H9 (cell line): ENCODE measurements at regions not wholly inside any gene's neighbourhood (a gene's known extent, or its start where the extent isn't known, plus 50 kb on each side); places are given as distances from the start of the nearest gene placed in this dataset.
"Not testable (repeated sequence)": the region's sequence is repeated elsewhere in the genome, so short reads cannot be mapped to it uniquely, and the experiment has no call there.

Source experiments
- DNase-seq: peaks from one replicate; pipeline ENCODE4 v3.0.0-alpha.2; 2017
- H2AFZ ChIP-seq: one replicate; pipeline ENCODE4 v1.6.1; 2013; ENCODE audit warnings: mild to moderate bottlenecking, low read length, control low read depth, moderate library complexity
- H2AK5ac ChIP-seq: 2 replicates; pipeline ENCODE4 v1.6.1; 2013; ENCODE audit warnings: low read length, control low read depth, mixed read lengths; ENCODE audit not compliant: insufficient read length
- H2BK120ac ChIP-seq: one replicate; pipeline ENCODE4 v1.6.1; 2013; ENCODE audit warnings: low read depth, mild to moderate bottlenecking, low read length, control low read depth, inconsistent platforms; ENCODE audit not compliant: poor library complexity, severe bottlenecking
- H2BK12ac ChIP-seq: 2 replicates; pipeline ENCODE4 v1.6.1; 2013; ENCODE audit warnings: low read length, control low read depth, mixed read lengths, low read depth; ENCODE audit not compliant: insufficient read length
- H2BK15ac ChIP-seq: 2 replicates; pipeline ENCODE4 v1.6.1; 2013; ENCODE audit warnings: low read depth, low read length, control low read depth
- H2BK20ac ChIP-seq: one replicate; pipeline ENCODE4 v1.6.1; 2013; ENCODE audit warnings: low read depth, mild to moderate bottlenecking, low read length, control low read depth, inconsistent platforms; ENCODE audit not compliant: poor library complexity, severe bottlenecking
- H2BK5ac ChIP-seq: 2 replicates; pipeline ENCODE4 v1.6.1; 2013; ENCODE audit warnings: low read length, control low read depth, mixed read lengths; ENCODE audit not compliant: insufficient read length
- H3K14ac ChIP-seq: 2 replicates; pipeline ENCODE4 v1.6.1; 2013; ENCODE audit warnings: low read length, control low read depth; ENCODE audit not compliant: insufficient read depth
- H3K18ac ChIP-seq: 2 replicates; pipeline ENCODE4 v1.6.1; 2013; ENCODE audit warnings: low read depth, mild to moderate bottlenecking, mixed read lengths, low read length, control low read depth; ENCODE audit not compliant: insufficient read length
- H3K23ac ChIP-seq: 2 replicates; pipeline ENCODE4 v1.6.1; 2013; ENCODE audit warnings: low read length, control low read depth, mixed read lengths, low read depth; ENCODE audit not compliant: insufficient read length
- H3K23me2 ChIP-seq: 2 replicates; pipeline ENCODE4 v1.6.1; 2013; ENCODE audit warnings: low read depth, mild to moderate bottlenecking, mixed read lengths, low read length, control low read depth; ENCODE audit not compliant: insufficient read length, poor library complexity, severe bottlenecking
- H3K27ac ChIP-seq: 2 replicates; pipeline ENCODE4 v1.5.1; 2013; ENCODE audit warnings: low read length, control low read depth, mixed read lengths, low read depth; ENCODE audit not compliant: insufficient read length
- H3K27me3 ChIP-seq: 2 replicates; pipeline ENCODE4 v1.6.1; 2013; ENCODE audit warnings: low read length, control low read depth, inconsistent platforms; ENCODE audit not compliant: insufficient read depth
- H3K4ac ChIP-seq: 2 replicates; pipeline ENCODE4 v1.6.1; 2013; ENCODE audit warnings: low read depth, mild to moderate bottlenecking, control low read depth, inconsistent platforms, low read length, moderate library complexity
- H3K4me1 ChIP-seq: 2 replicates; pipeline ENCODE4 v1.6.1; 2013; ENCODE audit warnings: low read length, control low read depth, inconsistent platforms; ENCODE audit not compliant: insufficient read depth
- H3K4me2 ChIP-seq: 2 replicates; pipeline ENCODE4 v1.6.1; 2013; ENCODE audit warnings: low read length, control low read depth, mixed read lengths; ENCODE audit not compliant: insufficient read length, insufficient read depth
- H3K56ac ChIP-seq: 2 replicates; pipeline ENCODE4 v1.6.1; 2013; ENCODE audit warnings: low read depth, mild to moderate bottlenecking, mixed read lengths, low read length, control low read depth; ENCODE audit not compliant: insufficient read length
- H3K79me1 ChIP-seq: 2 replicates; pipeline ENCODE4 v1.6.1; 2013; ENCODE audit warnings: low read depth, mild to moderate bottlenecking, moderate library complexity, low read length, control low read depth, inconsistent platforms; ENCODE audit not compliant: insufficient read depth, poor library complexity, severe bottlenecking
- H3K79me2 ChIP-seq: 2 replicates; pipeline ENCODE4 v1.6.1; 2013; ENCODE audit warnings: low read length, control low read depth, inconsistent platforms; ENCODE audit not compliant: insufficient read depth
- H3K9ac ChIP-seq: 2 replicates; pipeline ENCODE4 v1.6.1; 2013; ENCODE audit warnings: low read length, control low read depth, mixed read lengths; ENCODE audit not compliant: insufficient read length; ENCODE audit errors: extremely low read depth
- H3K9me3 ChIP-seq: one replicate; pipeline ENCODE4 v1.6.1; 2013; ENCODE audit warnings: low read depth, low read length, inconsistent platforms; ENCODE audit not compliant: control insufficient read depth
- H3T11ph ChIP-seq: one replicate; pipeline ENCODE4 v1.6.1; 2013; ENCODE audit warnings: mild to moderate bottlenecking, low read length, control low read depth, inconsistent platforms
- H4K20me1 ChIP-seq: one replicate; pipeline ENCODE4 v1.6.1; 2013; ENCODE audit not compliant: control insufficient read depth, insufficient read length, insufficient read depth
- H4K5ac ChIP-seq: 2 replicates; pipeline ENCODE4 v1.6.1; 2013; ENCODE audit warnings: low read depth, mild to moderate bottlenecking, mixed read lengths, low read length, control low read depth; ENCODE audit not compliant: insufficient read length
- H4K8ac ChIP-seq: replicated peaks from 2 replicates; pipeline ENCODE4 v1.6.1; 2013; ENCODE audit warnings: low read length, control low read depth, mixed read lengths, low read depth; ENCODE audit not compliant: insufficient read length
- H4K91ac ChIP-seq: 2 replicates; pipeline ENCODE4 v1.6.1; 2013; ENCODE audit warnings: low read depth, mild to moderate bottlenecking, moderate library complexity, mixed read lengths, low read length, control low read depth; ENCODE audit not compliant: insufficient read length
- H3K27ac Mint-ChIP-seq, 3 experiments: 2 replicates in 2 of 3; 3 replicates in 1 of 3; pipeline ENCODE4 v1.8.0; 2020 to 2021; ENCODE audit warnings: mixed read lengths in 3 of 3, mild to moderate bottlenecking in 1 of 3, moderate library complexity in 1 of 3
- H3K27me3 Mint-ChIP-seq: 2 replicates; pipeline ENCODE4 v1.8.0; 2021; ENCODE audit warnings: low read depth, mild to moderate bottlenecking, moderate library complexity, mixed read lengths
- H3K36me3 Mint-ChIP-seq, 3 experiments: 2 replicates in 2 of 3; 3 replicates in 1 of 3; pipeline ENCODE4 v1.8.0; 2020 to 2021; ENCODE audit warnings: low read depth in 3 of 3, mixed read lengths in 3 of 3; ENCODE audit not compliant: insufficient read depth in 1 of 3
- H3K4me1 Mint-ChIP-seq, 2 experiments: 2 replicates each; pipeline ENCODE4 v1.8.0; 2020; ENCODE audit warnings: mixed read lengths in 2 of 2
- H3K4me3 Mint-ChIP-seq, 2 experiments: 2 replicates in 1 of 2; 3 replicates in 1 of 2; pipeline ENCODE4 v1.8.0; 2020 to 2021; ENCODE audit warnings: mild to moderate bottlenecking in 2 of 2, mixed read lengths in 2 of 2, moderate library complexity in 1 of 2
- H3K9me3 Mint-ChIP-seq, 2 experiments: 2 replicates in 1 of 2; 3 replicates in 1 of 2; pipeline ENCODE4 v1.8.0; 2020; ENCODE audit warnings: mild to moderate bottlenecking in 2 of 2, mixed read lengths in 2 of 2, moderate library complexity in 1 of 2
- WGBS: extraction: QIAGEN DNeasy Blood & Tissue Kit; methylation state at CpG from one replicate; pipeline ENCODE4 v1.1.7; 2013; ENCODE audit warnings: missing lambda C conversion rate, low lambda C conversion rate, mixed read lengths; ENCODE audit not compliant: insufficient read length; ENCODE audit errors: extremely low coverage; 5-methylcytosine and 5-hydroxymethylcytosine counted together

DNA sequence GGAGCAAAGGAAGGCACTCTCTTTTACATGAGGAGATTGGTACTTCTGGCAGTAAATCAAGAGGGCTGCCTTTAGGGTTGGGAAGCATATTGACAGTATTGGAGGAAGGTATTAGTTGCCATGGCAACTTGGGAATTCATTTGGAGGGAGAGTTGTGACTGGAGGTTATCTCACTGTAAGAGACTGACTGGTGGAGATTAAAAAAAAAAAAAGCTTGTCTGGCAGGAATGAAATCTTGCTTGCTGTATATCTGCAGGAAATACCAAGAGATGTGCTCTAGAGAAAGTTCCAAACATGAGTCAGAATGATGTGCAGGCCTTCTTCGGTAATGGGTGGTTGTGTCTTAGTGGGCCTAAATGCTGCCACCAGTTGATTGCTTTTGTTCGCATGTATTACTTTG is 59.1 kb downstream of the SRGAP2 start:
- H2AFZ ChIP-seq, H4K5ac ChIP-seq, H3K27ac ChIP-seq, H3K27me3 Mint-ChIP-seq, H3K27me3 ChIP-seq, H3K4me1 Mint-ChIP-seq, H3K9ac ChIP-seq, DNase-seq, H2BK12ac ChIP-seq, H3K18ac ChIP-seq, H3K9me3 Mint-ChIP-seq, H3K56ac ChIP-seq, H3K79me2 ChIP-seq, H3K36me3 Mint-ChIP-seq, H4K20me1 ChIP-seq, H3K27ac Mint-ChIP-seq, H3T11ph ChIP-seq, H3K4ac ChIP-seq, H3K9me3 ChIP-seq, H2BK20ac ChIP-seq, H3K23me2 ChIP-seq, H3K23ac ChIP-seq, H3K4me1 ChIP-seq, H2AK5ac ChIP-seq, H3K4me3 Mint-ChIP-seq, H4K8ac ChIP-seq, H2BK120ac ChIP-seq, H3K4me2 ChIP-seq, H4K91ac ChIP-seq, H3K79me1 ChIP-seq, H3K14ac ChIP-seq, H2BK5ac ChIP-seq, H2BK15ac ChIP-seq: not testable (repeated sequence)
- WGBS: no CpG with 5 or more reads among the region's 2 CpGs

DNA sequence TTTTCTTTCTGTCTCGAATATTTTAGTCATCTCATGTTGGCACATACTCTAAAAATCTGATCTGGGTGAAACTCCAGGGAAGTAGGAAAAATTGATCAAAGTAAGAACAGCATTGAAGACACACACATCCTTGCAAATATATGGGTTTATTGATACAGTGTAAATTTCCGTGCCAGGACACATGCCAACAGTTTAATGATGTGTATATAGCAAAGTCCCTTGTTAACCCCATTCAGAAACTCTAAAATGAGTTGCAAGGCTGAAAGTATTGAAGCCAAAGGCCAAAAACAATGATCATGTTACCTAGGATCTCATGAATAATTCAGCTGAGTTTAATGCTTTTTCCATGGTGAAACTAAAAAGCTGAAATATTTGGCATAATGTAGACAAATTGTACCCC is 61.6 kb downstream of the SRGAP2 start:
- not testable (repeated sequence) for H3K36me3 Mint-ChIP-seq, H4K91ac ChIP-seq, H2BK12ac ChIP-seq, H3K79me1 ChIP-seq, H3K4me3 Mint-ChIP-seq, H3K79me2 ChIP-seq, H2BK15ac ChIP-seq, H2AFZ ChIP-seq, H3K9ac ChIP-seq, H3K4me1 Mint-ChIP-seq, H3K18ac ChIP-seq, H2AK5ac ChIP-seq, H4K20me1 ChIP-seq, H3K14ac ChIP-seq, H3K27ac Mint-ChIP-seq, H3K9me3 ChIP-seq, H3K23me2 ChIP-seq, H2BK120ac ChIP-seq, H3K27ac ChIP-seq, H3K4me2 ChIP-seq, H3K23ac ChIP-seq, DNase-seq, H3K9me3 Mint-ChIP-seq, H4K5ac ChIP-seq, H2BK5ac ChIP-seq, H3K27me3 ChIP-seq, H4K8ac ChIP-seq, H3K4me1 ChIP-seq, H3K27me3 Mint-ChIP-seq, H2BK20ac ChIP-seq, H3T11ph ChIP-seq, H3K4ac ChIP-seq, H3K56ac ChIP-seq
- WGBS: no CpG with 5 or more reads among the region's 2 CpGs

DNA sequence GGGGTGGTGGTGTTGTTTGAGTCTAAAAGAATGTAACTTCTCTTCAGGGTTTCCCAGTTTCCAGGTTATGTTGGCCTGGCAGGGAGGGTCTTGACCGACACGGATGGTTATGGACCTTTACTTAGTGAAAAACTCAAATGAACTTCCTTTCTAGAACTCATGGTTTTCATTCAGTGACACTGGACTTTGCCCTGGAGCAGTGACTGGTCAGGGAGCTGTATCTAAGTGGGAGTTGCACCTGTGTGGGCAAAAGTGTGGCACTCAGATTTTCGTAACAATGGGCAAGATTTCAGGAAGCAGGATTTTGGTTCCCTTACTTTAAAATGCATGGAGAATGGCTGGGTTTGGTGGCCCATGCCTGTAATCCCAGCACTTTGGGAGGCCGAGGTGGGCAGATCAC is 67.8 kb downstream of the SRGAP2 start:
- not testable (repeated sequence) for H3K4ac ChIP-seq, H3K4me2 ChIP-seq, H3K56ac ChIP-seq, H2BK120ac ChIP-seq, H3K23ac ChIP-seq, H3K36me3 Mint-ChIP-seq, H3K27me3 ChIP-seq, H2BK15ac ChIP-seq, H4K5ac ChIP-seq, H2BK5ac ChIP-seq, H2AK5ac ChIP-seq, H3K4me1 Mint-ChIP-seq, H4K8ac ChIP-seq, H2BK12ac ChIP-seq, H3K9ac ChIP-seq, H3K27me3 Mint-ChIP-seq, H3K79me2 ChIP-seq, H3K9me3 ChIP-seq, H2AFZ ChIP-seq, H3K9me3 Mint-ChIP-seq, H3K79me1 ChIP-seq, H4K91ac ChIP-seq, H3K27ac ChIP-seq, H3T11ph ChIP-seq, H4K20me1 ChIP-seq, H3K23me2 ChIP-seq, H3K4me1 ChIP-seq, H3K14ac ChIP-seq, H3K4me3 Mint-ChIP-seq, DNase-seq, H3K18ac ChIP-seq, H3K27ac Mint-ChIP-seq, H2BK20ac ChIP-seq
- no CpG with 5 or more reads among the region's 4 CpGs for WGBS
